ACC112 (cell line): ENCODE measurements at regions not wholly inside any gene's neighbourhood (a gene's known extent, or its start where the extent isn't known, plus 50 kb on each side); places are given as distances from the start of the nearest gene placed in this dataset.
"Not testable (repeated sequence)": the region's sequence is repeated elsewhere in the genome, so short reads cannot be mapped to it uniquely, and the experiment has no call there.

Experiments
- H2AFZ ChIP-seq: fragments of 200-600 bp; sonication (generic); one replicate; pipeline ENCODE4 v1.6.0; 2017; ENCODE audit warnings: antibody characterized with exemption, low read length; ENCODE audit not compliant: unreplicated experiment
- H3K27ac ChIP-seq: fragments of 200-600 bp; sonication (generic); 2 replicates; pipeline ENCODE4 v1.5.1; 2014; ENCODE audit warnings: low read depth, mild to moderate bottlenecking, antibody characterized with exemption, low read length, moderate library complexity
- H3K27me3 ChIP-seq: fragments of 200-600 bp; sonication (generic); 2 replicates; pipeline ENCODE4 v1.6.1; 2014; ENCODE audit warnings: mild to moderate bottlenecking, antibody characterized with exemption, low read length, moderate library complexity, mixed read lengths; ENCODE audit not compliant: insufficient read depth
- H3K36me3 ChIP-seq: fragments of 200-600 bp; sonication (generic); 2 replicates; pipeline ENCODE4 v1.6.1; 2016; ENCODE audit warnings: mild to moderate bottlenecking, antibody characterized with exemption, low read length, moderate library complexity, mixed read lengths; ENCODE audit not compliant: insufficient read depth
- H3K4me1 ChIP-seq: fragments of 200-600 bp; sonication (generic); one replicate; pipeline ENCODE4 v1.6.1; 2016; ENCODE audit warnings: low read length, mixed read lengths; ENCODE audit not compliant: insufficient read depth, unreplicated experiment, control insufficient read depth
- H3K4me3 ChIP-seq: fragments of 200-600 bp; sonication (generic); 2 replicates; pipeline ENCODE4 v1.5.1; 2014; ENCODE audit warnings: mild to moderate bottlenecking, low read depth, low read length
- H3K79me2 ChIP-seq: fragments of 200-600 bp; sonication (generic); one replicate; pipeline ENCODE4 v1.6.0; 2016; ENCODE audit warnings: low read length; ENCODE audit not compliant: control insufficient read depth, unreplicated experiment, insufficient read depth

- peak overlapping the region; percentile 52 for H2AFZ ChIP-seq
- no peaks in the 10 kb centered on the region for H3K79me2 ChIP-seq
- H3K36me3 ChIP-seq, result no peaks in the 10 kb centered on the region
- no peak overlapping the region for H3K4me3 ChIP-seq
- H3K4me1 ChIP-seq, result no peaks in the 10 kb centered on the region
- no peak overlapping the region for H3K27ac ChIP-seq
- no peaks in the 10 kb centered on the region for H3K27me3 ChIP-seq
Measured at GRCh38 chr5:101458587-101458986, 555.5 kb upstream of the ST8SIA4 start.

- Histone ChIP-seq H3K4me1 (no peaks in the 10 kb centered on the region), H3K36me3 (no peaks in the 10 kb centered on the region), H3K27me3 (no peaks in the 10 kb centered on the region), H3K4me3 (no peak overlapping the region), H3K79me2 (no peaks in the 10 kb centered on the region), H3K27ac (no peak overlapping the region), H2AFZ (no peak overlapping the region)
Measured at GRCh38 chr5:101455851-101456250, 552.8 kb upstream of the ST8SIA4 start.

GRCh38 chr5:101455048-101455447 is 552.0 kb upstream of the ST8SIA4 start:
- Histone ChIP-seq H3K36me3 (no peaks in the 10 kb centered on the region), H3K27ac (no peak overlapping the region), H3K79me2 (no peaks in the 10 kb centered on the region), H3K4me1 (no peaks in the 10 kb centered on the region), H3K27me3 (no peaks in the 10 kb centered on the region), H2AFZ (no peak overlapping the region), H3K4me3 (no peak overlapping the region)

- H3K4me1 ChIP-seq, H3K27ac ChIP-seq, H2AFZ ChIP-seq, H3K79me2 ChIP-seq, H3K36me3 ChIP-seq, H3K27me3 ChIP-seq, H3K4me3 ChIP-seq: not testable (repeated sequence)
Measured at GRCh38 chr5:101442281-101442680, 539.2 kb upstream of the ST8SIA4 start.

GRCh38 chr5:101440173-101440572 is 537.1 kb upstream of the ST8SIA4 start:
- Histone ChIP-seq H2AFZ (peak overlapping the region; percentile 21), H3K27me3 (no peaks in the 10 kb centered on the region), H3K36me3 (no peaks in the 10 kb centered on the region), H3K4me1 (peaks cover 6% of the 10 kb centered on the region), H3K27ac (no peak overlapping the region), H3K4me3 (no peak overlapping the region), H3K79me2 (no peaks in the 10 kb centered on the region)

- Histone ChIP-seq H2AFZ (peak overlapping the region; percentile 5), H3K4me3 (no peak overlapping the region), H3K27ac (no peak overlapping the region), H3K36me3 (no peaks in the 10 kb centered on the region), H3K79me2 (no peaks in the 10 kb centered on the region), H3K27me3 (no peaks in the 10 kb centered on the region), H3K4me1 (peaks cover 6% of the 10 kb centered on the region)
Measured at GRCh38 chr5:101437351-101437750, 534.3 kb upstream of the ST8SIA4 start.

GRCh38 chr5:101435768-101436167 is 532.7 kb upstream of the ST8SIA4 start:
- H3K27me3 ChIP-seq, result no peaks in the 10 kb centered on the region
- peaks cover 6% of the 10 kb centered on the region for H3K4me1 ChIP-seq
- H3K79me2 ChIP-seq, result no peaks in the 10 kb centered on the region
- H3K27ac ChIP-seq, result no peak overlapping the region
- 0 out of 2 replicates have a peak overlapping the region, but pooled peaks have one; percentile 44 for H3K4me3 ChIP-seq
- H2AFZ ChIP-seq, result peak overlapping the region; percentile 67
- H3K36me3 ChIP-seq, result no peaks in the 10 kb centered on the region

GRCh38 chr5:101431201-101431600 is 528.1 kb upstream of the ST8SIA4 start:
- H3K4me3 ChIP-seq, result no peak overlapping the region
- H3K27ac ChIP-seq, result no peak overlapping the region
- no peaks in the 10 kb centered on the region for H3K79me2 ChIP-seq
- H3K4me1 ChIP-seq, result peaks cover 16% of the 10 kb centered on the region
- no peaks in the 10 kb centered on the region for H3K27me3 ChIP-seq
- H3K36me3 ChIP-seq, result no peaks in the 10 kb centered on the region
- no peak overlapping the region for H2AFZ ChIP-seq

- Histone ChIP-seq H3K4me1 (peaks cover 15% of the 10 kb centered on the region), H2AFZ (no peak overlapping the region), H3K36me3 (no peaks in the 10 kb centered on the region), H3K27ac (no peak overlapping the region), H3K4me3 (no peak overlapping the region), H3K27me3 (no peaks in the 10 kb centered on the region), H3K79me2 (no peaks in the 10 kb centered on the region)
Measured at GRCh38 chr5:101430551-101430950, 527.5 kb upstream of the ST8SIA4 start.

GRCh38 chr5:101429241-101429640 is 526.2 kb upstream of the ST8SIA4 start:
- Histone ChIP-seq H2AFZ (peak overlapping the region; percentile 34), H3K79me2 (no peaks in the 10 kb centered on the region)

GRCh38 chr5:101425339-101425859 is 522.3 kb upstream of the ST8SIA4 start:
- Histone ChIP-seq H3K36me3 (no peaks in the 10 kb centered on the region), H3K79me2 (no peaks in the 10 kb centered on the region), H2AFZ (peak overlapping the region; percentile 7), H3K4me3 (no peak overlapping the region), H3K4me1 (peaks cover 35% of the 10 kb centered on the region), H3K27me3 (no peaks in the 10 kb centered on the region), H3K27ac (peak overlapping the region; percentile 80)

More at GRCh38 chr5:101429241-101429640, 526.2 kb upstream of the ST8SIA4 start:
- Histone ChIP-seq H3K27ac (peak overlapping the region; percentile 49), H3K4me3 (no peak overlapping the region), H3K27me3 (no peaks in the 10 kb centered on the region), H3K4me1 (peaks cover 26% of the 10 kb centered on the region), H3K36me3 (no peaks in the 10 kb centered on the region)
